ENCODE measurements at regions not wholly inside any gene's neighbourhood (a gene's known extent, or its start where the extent isn't known, plus 50 kb on each side); places are given as distances from the start of the nearest gene placed in this dataset.
"Not testable (repeated sequence)": the region's sequence is repeated elsewhere in the genome, so short reads cannot be mapped to it uniquely, and the experiment has no call there.

- peak in 1 of 2 donors; percentile 25 for DNase-seq
Observed at GRCh38 chr11:3513311-3513710, 128.5 kb downstream of the ART5 start.

GRCh38 chr11:3512751-3513150 lies 129.0 kb downstream of the ART5 start:
- not testable (repeated sequence) for DNase-seq

GRCh38 chr11:3512133-3512703 lies 129.6 kb downstream of the ART5 start:
- peak; percentile 73 to 87 for DNase-seq

GRCh38 chr11:3511416-3512132 lies 130.2 kb downstream of the ART5 start:
- DNase-seq, result peak in 1 of 2 donors; percentile 61

GRCh38 chr11:3509563-3509962 lies 130.6 kb upstream of the ZNF195 start:
- not testable (repeated sequence) for DNase-seq

- not testable (repeated sequence) for DNase-seq
Observed at GRCh38 chr11:3499198-3499597, 120.3 kb upstream of the ZNF195 start.

DNA sequence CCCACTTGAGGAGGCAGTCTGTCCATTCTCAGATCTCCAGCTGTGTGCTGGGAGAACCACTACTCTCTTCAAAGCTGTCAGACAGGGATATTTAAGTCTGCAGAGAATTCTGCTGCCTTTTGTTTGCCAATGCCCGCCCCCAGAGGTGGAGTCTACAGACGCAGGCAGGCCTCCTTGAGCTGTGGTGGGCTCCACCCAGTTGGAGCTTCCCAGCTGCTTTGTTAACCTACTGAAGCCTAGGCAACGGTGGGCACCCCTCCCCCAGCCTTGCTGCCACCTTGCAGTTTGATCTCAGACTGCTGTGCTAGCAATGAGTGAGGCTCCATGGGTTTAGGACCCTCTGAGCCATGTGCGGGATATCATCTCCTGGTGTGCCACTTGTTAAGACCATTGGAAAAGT lies 119.4 kb upstream of the ZNF195 start:
- peak; percentile 24 to 38 for DNase-seq

DNA sequence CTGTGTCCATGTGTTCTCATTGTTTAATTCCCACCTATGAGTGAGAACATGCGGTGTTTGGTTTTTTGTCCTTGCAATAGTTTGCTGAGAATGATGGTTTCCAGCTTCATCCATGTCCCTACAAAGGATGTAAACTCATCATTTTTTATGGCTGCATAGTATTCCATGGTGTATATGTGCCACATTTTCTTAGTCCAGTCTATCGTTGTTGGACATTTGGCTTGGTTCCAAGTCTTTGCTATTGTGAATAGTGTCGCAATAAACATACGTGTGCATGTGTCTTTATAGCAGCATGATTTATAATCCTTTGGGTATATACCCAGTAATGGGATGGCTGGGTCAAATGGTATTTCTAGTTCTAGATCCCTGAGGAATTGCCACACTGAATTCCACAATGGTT lies 114.2 kb upstream of the ZNF195 start:
- not testable (repeated sequence) for DNase-seq

GRCh38 chr11:3488003-3488402 lies 109.1 kb upstream of the ZNF195 start:
- peak in 1 of 2 donors; percentile 15 for DNase-seq

DNA sequence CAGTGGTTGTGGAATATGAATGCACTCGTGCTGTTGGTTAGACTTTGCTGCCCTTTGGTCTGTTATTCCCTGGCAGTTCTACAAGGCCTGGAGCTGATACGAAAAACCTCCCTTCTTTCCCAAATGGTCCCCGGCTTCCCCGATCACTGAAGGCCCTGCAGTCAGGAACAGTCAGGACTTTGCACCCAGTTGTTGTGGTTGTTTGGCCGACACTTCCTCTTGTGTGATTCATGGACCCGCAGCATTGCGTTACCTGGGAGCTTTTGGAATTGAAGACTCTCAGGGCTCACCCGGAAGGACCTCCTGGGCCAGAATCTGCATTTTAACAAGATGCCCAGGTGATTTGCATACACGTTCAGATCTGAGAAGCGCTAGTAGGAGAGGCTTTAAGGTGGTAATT lies 106.8 kb upstream of the ZNF195 start:
- not testable (repeated sequence) for DNase-seq

DNA sequence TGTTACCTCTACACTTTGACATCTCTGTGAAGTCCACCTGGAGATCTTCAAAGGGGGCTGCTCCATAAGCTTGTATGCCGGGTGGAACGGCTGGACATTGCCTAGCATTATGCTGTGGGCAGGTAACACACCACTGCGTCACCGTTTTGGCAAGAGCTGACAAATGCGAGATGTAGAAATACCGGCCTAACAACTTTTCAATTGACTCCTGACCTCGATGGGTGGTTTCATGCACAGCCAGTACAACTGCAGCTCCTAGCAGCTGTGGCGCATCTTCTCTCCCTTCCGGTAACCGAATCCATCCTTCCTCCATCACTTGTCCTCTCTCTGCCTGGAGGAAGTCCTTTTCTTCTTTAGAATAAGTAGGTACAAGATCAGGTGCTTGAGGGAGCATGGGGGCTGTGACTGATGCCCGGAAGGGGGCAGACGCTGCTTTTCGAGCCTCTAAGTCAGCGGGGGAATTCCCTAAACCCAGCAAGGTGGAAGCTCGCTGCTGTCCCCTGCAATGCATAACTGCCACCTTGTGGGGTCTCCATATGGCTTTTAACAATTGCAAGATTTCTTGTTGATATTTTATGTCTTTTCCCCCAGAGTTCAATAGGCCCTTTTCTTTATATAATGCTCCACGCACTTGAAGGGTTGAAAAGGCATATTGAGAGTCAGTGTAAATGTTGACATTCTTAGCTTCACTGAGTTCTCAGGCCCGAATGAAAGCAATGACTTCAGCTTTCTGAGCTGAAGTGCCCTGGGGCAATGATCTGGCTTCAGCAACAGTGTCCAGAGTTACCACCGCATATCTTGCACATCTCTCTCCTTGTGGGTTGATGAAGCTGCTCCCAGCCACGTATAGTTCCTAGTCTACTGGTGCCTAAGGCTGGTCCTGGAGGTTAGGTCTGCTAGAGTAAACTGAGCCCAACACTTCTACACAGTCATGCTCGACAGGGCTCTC lies 98.3 kb upstream of the ZNF195 start:
- DNase-seq, result not testable (repeated sequence)

- DNase-seq, result peak in 1 of 2 donors; percentile 2
Observed at GRCh38 chr11:3476084-3476936, 97.4 kb upstream of the ZNF195 start.

GRCh38 chr11:3468963-3469362 lies 90.0 kb upstream of the ZNF195 start:
- DNase-seq, result not testable (repeated sequence)

DNA sequence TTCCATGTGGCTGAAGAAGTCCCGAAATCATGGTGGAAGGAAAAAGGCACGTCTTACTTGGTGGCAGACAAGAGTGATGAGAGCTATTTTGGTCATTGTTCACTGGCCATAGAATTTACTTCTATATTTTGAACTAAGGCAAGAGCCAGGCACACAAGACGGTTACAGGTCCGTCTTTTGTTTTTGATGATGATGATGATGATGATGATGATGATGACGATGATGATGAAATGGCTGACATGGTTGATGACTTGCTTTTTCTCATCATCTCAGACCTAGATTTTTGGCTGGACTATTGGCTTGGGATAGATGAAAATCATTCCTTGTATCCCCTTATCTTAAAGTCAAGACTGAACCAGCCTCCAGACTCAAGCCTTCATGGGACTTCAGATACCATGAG lies 88.7 kb upstream of the ZNF195 start:
- not testable (repeated sequence) for DNase-seq

DNA sequence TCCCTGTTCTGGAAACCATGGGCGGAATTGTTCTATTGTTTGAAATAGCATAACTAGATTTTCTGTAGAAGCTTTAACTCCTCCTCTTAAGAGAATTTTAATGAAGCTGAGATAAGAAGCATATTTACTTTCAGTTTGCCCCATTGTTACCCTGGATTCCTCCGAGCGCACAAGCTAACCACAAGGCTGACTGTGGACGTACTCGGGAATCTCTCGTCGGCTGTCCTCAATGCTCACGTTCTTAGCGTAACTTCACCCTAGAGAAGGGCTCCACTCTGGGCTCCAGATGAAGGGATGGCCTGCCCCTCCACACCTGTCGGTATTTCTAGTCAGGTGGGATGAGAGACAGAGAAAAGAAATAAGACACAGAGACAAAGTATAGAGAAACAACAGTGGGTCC lies 76.7 kb upstream of the ZNF195 start:
- DNase-seq, result not testable (repeated sequence)

DNA sequence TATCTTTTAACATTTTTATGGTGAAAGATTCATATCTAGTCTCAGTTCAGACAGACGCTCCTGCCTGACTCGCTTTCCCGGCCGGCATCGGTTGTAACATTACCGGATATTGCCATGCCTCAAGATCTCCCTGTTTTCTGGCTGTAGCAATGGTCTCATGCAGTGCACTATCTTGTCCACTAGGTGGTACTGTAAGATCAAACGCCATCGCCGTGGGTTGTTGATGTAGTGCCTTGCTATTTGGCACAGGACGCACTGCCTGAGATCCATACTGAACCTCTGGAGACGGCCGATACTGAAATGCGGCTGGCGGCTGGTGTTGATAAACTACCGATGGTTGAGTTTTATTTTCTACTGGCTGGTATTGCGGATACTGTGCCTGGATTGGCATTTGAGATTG lies 75.9 kb upstream of the ZNF195 start:
- peak; percentile 57 to 66 for DNase-seq

- not testable (repeated sequence) for DNase-seq
Observed at GRCh38 chr11:3453596-3454256, 74.8 kb upstream of the ZNF195 start.

DNA sequence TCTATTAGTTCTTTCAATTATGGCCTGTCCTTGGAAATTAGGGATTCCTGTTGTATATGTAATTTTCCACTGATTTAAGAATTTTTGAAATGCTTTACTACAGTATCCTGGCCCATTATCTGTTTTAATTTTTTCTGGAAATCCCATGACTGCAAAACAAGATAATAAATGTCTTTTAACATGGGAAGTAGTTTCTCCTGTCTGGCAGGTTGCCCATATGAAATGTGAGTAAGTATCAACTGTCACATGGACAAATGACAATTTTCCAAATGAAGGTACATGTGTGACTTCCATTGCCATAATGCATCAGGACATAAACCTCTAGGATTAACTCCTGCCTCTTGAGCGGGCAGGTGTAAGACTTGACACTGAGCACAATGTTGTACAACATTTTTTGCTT lies 71.9 kb upstream of the ZNF195 start:
- DNase-seq, result not testable (repeated sequence)

DNA sequence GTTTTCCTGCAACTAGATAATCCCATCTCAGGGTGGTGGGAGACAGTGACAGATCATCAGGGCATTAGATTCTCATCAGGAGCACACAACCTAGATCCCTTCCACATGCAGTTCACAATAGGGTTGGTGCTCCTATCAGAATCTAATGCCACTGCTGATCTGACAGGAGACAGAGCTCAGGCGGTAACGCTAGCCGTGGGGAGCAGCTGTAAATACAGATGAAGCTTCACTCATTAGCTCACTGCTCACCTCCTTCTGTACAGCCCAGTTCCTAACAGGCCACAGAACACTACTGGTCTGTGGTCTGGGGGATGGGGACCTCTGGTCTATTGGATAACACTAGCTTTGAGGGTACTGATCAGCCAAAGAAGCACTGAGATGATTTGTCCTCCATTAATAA lies 66.6 kb upstream of the ZNF195 start:
- not testable (repeated sequence) for DNase-seq

DNA sequence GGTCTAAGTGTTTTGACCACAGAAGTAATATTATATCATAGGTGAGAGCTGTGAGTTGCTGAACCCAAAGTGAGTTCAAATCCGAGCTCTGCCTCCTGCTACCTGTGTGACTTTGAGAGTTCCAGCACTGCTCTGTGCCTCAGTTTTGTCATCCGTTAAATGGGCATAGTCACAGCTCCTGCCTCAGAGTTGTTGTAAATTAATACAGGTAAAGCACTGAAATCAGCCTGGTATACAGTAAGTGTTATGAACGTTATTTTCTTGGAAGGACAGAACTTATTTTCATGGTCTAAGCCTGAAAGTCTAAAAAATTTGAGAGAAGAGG lies 65.4 kb upstream of the ZNF195 start:
- DNase-seq, result not testable (repeated sequence)

DNA sequence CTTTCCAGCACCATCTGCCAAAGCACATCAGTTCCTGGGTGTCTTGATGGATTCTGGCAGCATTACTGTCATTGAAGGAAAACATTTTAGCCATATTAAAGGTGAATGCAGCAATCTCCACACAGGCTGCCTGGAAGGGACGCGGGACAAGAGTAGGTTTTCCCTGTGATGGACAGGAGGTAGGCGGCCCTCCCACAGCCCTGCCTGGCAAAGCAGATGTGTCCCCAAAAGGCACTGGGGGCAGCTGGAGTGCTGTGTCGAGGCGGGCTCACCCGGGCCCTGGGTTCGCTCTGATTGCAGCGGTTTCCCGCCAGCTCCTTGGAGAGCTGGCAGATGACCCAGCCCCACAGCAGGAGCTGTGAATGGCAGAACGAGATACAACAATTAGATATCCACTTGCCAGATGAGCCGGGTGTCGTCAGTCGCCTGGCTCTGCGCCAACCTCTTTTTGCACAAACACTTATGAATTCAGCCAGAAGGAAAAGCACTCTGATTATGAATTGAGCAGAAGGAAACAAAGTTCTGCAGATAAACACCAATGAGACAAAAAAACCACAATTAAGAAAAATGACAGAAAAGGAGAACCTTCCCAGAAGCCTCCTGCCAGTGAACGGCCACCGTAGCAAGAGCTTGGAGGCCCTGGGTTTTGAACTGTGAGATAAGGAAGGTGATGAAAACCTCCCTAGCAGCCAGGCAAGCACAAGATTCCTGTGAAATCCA lies 64.9 kb upstream of the ZNF195 start:
- DNase-seq, result not testable (repeated sequence)

Measured in CD4-positive, alpha-beta T cell treated with Interleukin-4 for 1 hour (primary cell).